ENCODE measurements at regions not wholly inside any gene's neighbourhood (a gene's known extent, or its start where the extent isn't known, plus 50 kb on each side); places are given as distances from the start of the nearest gene placed in this dataset.

GRCh38 chr2:41668529-41668928 is 379.3 kb upstream of the PKDCC start:
- TF ChIP-seq CTCF (IDR thresholded peaks at IDR 0.05): no peak
- DNase-seq (ENCODE audit: low spot score): peak; percentile 37
- no peak overlapping the region for H3K4me3 Mint-ChIP-seq (ENCODE audit: unreplicated experiment)
- H3K4me1 Mint-ChIP-seq (ENCODE audit: low read depth): peaks cover 8% of the 10 kb centered on the region
- peaks cover 32% of the 10 kb centered on the region for H3K27me3 Mint-ChIP-seq (ENCODE audit: low read depth)
- no peaks in the 10 kb centered on the region for H3K36me3 Mint-ChIP-seq (ENCODE audit: low read depth)
- no peak overlapping the region for H3K27ac Mint-ChIP-seq (ENCODE audit: unreplicated experiment)
- no peaks in the 10 kb centered on the region for H3K9me3 Mint-ChIP-seq (ENCODE audit: low read depth)

- no peak for TF ChIP-seq CTCF (IDR thresholded peaks at IDR 0.05)
- no peak overlapping the region for H3K27ac Mint-ChIP-seq (ENCODE audit: unreplicated experiment)
- no peaks in the 10 kb centered on the region for H3K36me3 Mint-ChIP-seq (ENCODE audit: low read depth)
- H3K9me3 Mint-ChIP-seq (ENCODE audit: low read depth): peaks cover 4% of the 10 kb centered on the region
- no peak overlapping the region for H3K4me3 Mint-ChIP-seq (ENCODE audit: unreplicated experiment)
- DNase-seq (ENCODE audit: low spot score): no peak
- no peaks in the 10 kb centered on the region for H3K4me1 Mint-ChIP-seq (ENCODE audit: low read depth)
- H3K27me3 Mint-ChIP-seq (ENCODE audit: low read depth): peaks cover 15% of the 10 kb centered on the region
These were observed 369.2 kb upstream of the PKDCC start for GRCh38 chr2:41678639-41679038.

GRCh38 chr2:41686156-41686555 is 361.7 kb upstream of the PKDCC start:
- H3K9me3 Mint-ChIP-seq (ENCODE audit: low read depth): peaks cover 9% of the 10 kb centered on the region
- DNase-seq (ENCODE audit: low spot score): no peak
- peaks cover 17% of the 10 kb centered on the region for H3K27me3 Mint-ChIP-seq (ENCODE audit: low read depth)

GRCh38 chr2:41691561-41691960 is 356.3 kb upstream of the PKDCC start:
- no peak for DNase-seq (ENCODE audit: low spot score)
- H3K27me3 Mint-ChIP-seq (ENCODE audit: low read depth): peaks cover 15% of the 10 kb centered on the region
- no peak for TF ChIP-seq CTCF (IDR thresholded peaks at IDR 0.05)
- H3K9me3 Mint-ChIP-seq (ENCODE audit: low read depth): no peaks in the 10 kb centered on the region
- H3K4me3 Mint-ChIP-seq (ENCODE audit: unreplicated experiment): no peak overlapping the region
- H3K36me3 Mint-ChIP-seq (ENCODE audit: low read depth): no peaks in the 10 kb centered on the region
- H3K4me1 Mint-ChIP-seq (ENCODE audit: low read depth): no peaks in the 10 kb centered on the region
- no peak overlapping the region for H3K27ac Mint-ChIP-seq (ENCODE audit: unreplicated experiment)

More at GRCh38 chr2:41686156-41686555, 361.7 kb upstream of the PKDCC start:
- no peaks in the 10 kb centered on the region for H3K4me1 Mint-ChIP-seq (ENCODE audit: low read depth)
- H3K4me3 Mint-ChIP-seq (ENCODE audit: unreplicated experiment): no peak overlapping the region
- TF ChIP-seq CTCF (IDR thresholded peaks at IDR 0.05): no peak
- no peak overlapping the region for H3K27ac Mint-ChIP-seq (ENCODE audit: unreplicated experiment)
- H3K36me3 Mint-ChIP-seq (ENCODE audit: low read depth): peaks cover 3% of the 10 kb centered on the region

GRCh38 chr2:41694536-41695049 is 353.2 kb upstream of the PKDCC start:
- H3K4me3 Mint-ChIP-seq (ENCODE audit: unreplicated experiment): no peak overlapping the region
- no peak for TF ChIP-seq CTCF (IDR thresholded peaks at IDR 0.05)
- H3K9me3 Mint-ChIP-seq (ENCODE audit: low read depth): no peaks in the 10 kb centered on the region
- no peaks in the 10 kb centered on the region for H3K36me3 Mint-ChIP-seq (ENCODE audit: low read depth)
- DNase-seq (ENCODE audit: low spot score): no peak
- H3K27me3 Mint-ChIP-seq (ENCODE audit: low read depth): peaks cover 14% of the 10 kb centered on the region
- H3K27ac Mint-ChIP-seq (ENCODE audit: unreplicated experiment): no peak overlapping the region
- H3K4me1 Mint-ChIP-seq (ENCODE audit: low read depth): no peaks in the 10 kb centered on the region

Data from chondrocyte (in vitro differentiated cells).